Fibroblast of the aortic adventitia (primary cell): ENCODE measurements at regions not wholly inside any gene's neighbourhood (a gene's known extent, or its start where the extent isn't known, plus 50 kb on each side); places are given as distances from the start of the nearest gene placed in this dataset.
A peak's percentile ranks its signal among the peaks of the same experiment; 100 is the strongest.

ENCODE experiments used
- DNase-seq: peaks from one replicate; pipeline ENCODE4 v3.0.0-alpha.2; 2010; ENCODE audit warnings: low read depth
- H3K4me3 ChIP-seq: 2 replicates; pipeline ENCODE4 v1.5.1; 2011; ENCODE audit warnings: low read depth, mild to moderate bottlenecking, control low read depth, low read length, moderate library complexity
- CTCF ChIP-seq: IDR thresholded peaks from 2 replicates; pipeline ENCODE4 v1.5.1; 2011; ENCODE audit warnings: mild to moderate bottlenecking, low read length, control low read depth, inconsistent platforms; ENCODE audit not compliant: insufficient read depth

GRCh38 chr1:79281442-79281841 lies 274.9 kb upstream of the ADGRL4 start:
- TF ChIP-seq CTCF = no peak
- H3K4me3 ChIP-seq = no peak overlapping the region
- DNase-seq = no peak

- TF ChIP-seq CTCF = no peak
- H3K4me3 ChIP-seq = no peak overlapping the region
- no peak for DNase-seq
Observed at GRCh38 chr1:79271759-79272158, 265.2 kb upstream of the ADGRL4 start.

- H3K4me3 ChIP-seq = no peak overlapping the region
- TF ChIP-seq CTCF = no peak
- no peak for DNase-seq
Observed at GRCh38 chr1:79264975-79265818, 258.7 kb upstream of the ADGRL4 start.

GRCh38 chr1:79264285-79264684 lies 257.8 kb upstream of the ADGRL4 start:
- no peak for DNase-seq
- H3K4me3 ChIP-seq = no peak overlapping the region
- TF ChIP-seq CTCF = no peak

- no peak overlapping the region for H3K4me3 ChIP-seq
- TF ChIP-seq CTCF = no peak
- DNase-seq = peak; percentile 15
Observed at GRCh38 chr1:79262745-79263258, 256.3 kb upstream of the ADGRL4 start.

- no peak overlapping the region for H3K4me3 ChIP-seq
- peak; percentile 75 for DNase-seq
- TF ChIP-seq CTCF = peak; percentile 74
Observed at GRCh38 chr1:79259390-79260336, 253.1 kb upstream of the ADGRL4 start.
